Smooth muscle cell (in vitro differentiated cells): ENCODE measurements at regions not wholly inside any gene's neighbourhood (a gene's known extent, or its start where the extent isn't known, plus 50 kb on each side); places are given as distances from the start of the nearest gene placed in this dataset.

Source experiments
- DNase-seq: peaks from one replicate; lab custom pipeline; 2025; ENCODE audit not compliant: unreplicated experiment; lab: John Stamatoyannopoulos, UW
- H2AFZ ChIP-seq: fragments of 200-600 bp; sonication (generic); 2 replicates; pipeline ENCODE4 v1.6.0; 2016; ENCODE audit warnings: antibody characterized with exemption, low read depth, mild to moderate bottlenecking
- H3F3A ChIP-seq: fragments of 200-600 bp; sonication (generic); 2 replicates; pipeline ENCODE4 v1.6.0; 2017; ENCODE audit warnings: antibody characterized with exemption, low read depth
- H3K27ac ChIP-seq: fragments of 200-600 bp; sonication (generic); 2 replicates; pipeline ENCODE4 v1.5.1; 2016; ENCODE audit warnings: low read depth, mild to moderate bottlenecking
- H3K27me3 ChIP-seq: fragments of 200-600 bp; sonication (generic); 2 replicates; pipeline ENCODE4 v1.6.1; 2016; ENCODE audit warnings: low read depth, mild to moderate bottlenecking
- H3K36me3 ChIP-seq: fragments of 200-600 bp; sonication (generic); 2 replicates; pipeline ENCODE4 v1.5.1; 2016; ENCODE audit warnings: low read depth
- H3K4me1 ChIP-seq: fragments of 200-600 bp; sonication (generic); 2 replicates; pipeline ENCODE4 v1.5.1; 2016; ENCODE audit warnings: low read depth
- H3K4me2 ChIP-seq: fragments of 200-600 bp; sonication (generic); 2 replicates; pipeline ENCODE4 v1.6.0; 2016; ENCODE audit warnings: mild to moderate bottlenecking
- H3K4me3 ChIP-seq: fragments of 200-600 bp; sonication (generic); 2 replicates; pipeline ENCODE4 v1.5.1; 2016; ENCODE audit warnings: mild to moderate bottlenecking
- H3K79me2 ChIP-seq: fragments of 200-600 bp; sonication (generic); 2 replicates; pipeline ENCODE4 v1.6.0; 2016; ENCODE audit warnings: low read depth, mild to moderate bottlenecking
- H3K9ac ChIP-seq: fragments of 200-600 bp; sonication (generic); 2 replicates; pipeline ENCODE4 v1.6.0; 2016; ENCODE audit warnings: low read depth
- H3K9me3 ChIP-seq: fragments of 200-600 bp; sonication (generic); replicated peaks from 2 replicates; pipeline ENCODE4 v1.5.1; 2016; ENCODE audit warnings: low read depth
- H4K20me1 ChIP-seq: fragments of 200-600 bp; sonication (generic); 2 replicates; pipeline ENCODE4 v1.6.0; 2016; ENCODE audit warnings: low read depth
- WGBS: methylation state at CpG from one replicate; pipeline ENCODE4 v1.1.7; 2016; ENCODE audit warnings: low lambda C conversion rate; 5-methylcytosine and 5-hydroxymethylcytosine counted together
- TF ChIP-seq, protein P1 (sequence below): fragments of 200-600 bp; sonication (generic); IDR thresholded peaks from 2 replicates; pipeline ENCODE4 v1.5.1; 2017; ENCODE audit warnings: borderline replicate concordance, mild to moderate bottlenecking, antibody characterized with exemption; ENCODE audit not compliant: insufficient read depth, poor library complexity, severe bottlenecking

- H3K27ac ChIP-seq, result no peak overlapping the region
- no peaks in the 10 kb centered on the region for H4K20me1 ChIP-seq
- no peak overlapping the region for H3K4me3 ChIP-seq
- H3K27me3 ChIP-seq, result no peaks in the 10 kb centered on the region
- TF ChIP-seq, protein P1, sequence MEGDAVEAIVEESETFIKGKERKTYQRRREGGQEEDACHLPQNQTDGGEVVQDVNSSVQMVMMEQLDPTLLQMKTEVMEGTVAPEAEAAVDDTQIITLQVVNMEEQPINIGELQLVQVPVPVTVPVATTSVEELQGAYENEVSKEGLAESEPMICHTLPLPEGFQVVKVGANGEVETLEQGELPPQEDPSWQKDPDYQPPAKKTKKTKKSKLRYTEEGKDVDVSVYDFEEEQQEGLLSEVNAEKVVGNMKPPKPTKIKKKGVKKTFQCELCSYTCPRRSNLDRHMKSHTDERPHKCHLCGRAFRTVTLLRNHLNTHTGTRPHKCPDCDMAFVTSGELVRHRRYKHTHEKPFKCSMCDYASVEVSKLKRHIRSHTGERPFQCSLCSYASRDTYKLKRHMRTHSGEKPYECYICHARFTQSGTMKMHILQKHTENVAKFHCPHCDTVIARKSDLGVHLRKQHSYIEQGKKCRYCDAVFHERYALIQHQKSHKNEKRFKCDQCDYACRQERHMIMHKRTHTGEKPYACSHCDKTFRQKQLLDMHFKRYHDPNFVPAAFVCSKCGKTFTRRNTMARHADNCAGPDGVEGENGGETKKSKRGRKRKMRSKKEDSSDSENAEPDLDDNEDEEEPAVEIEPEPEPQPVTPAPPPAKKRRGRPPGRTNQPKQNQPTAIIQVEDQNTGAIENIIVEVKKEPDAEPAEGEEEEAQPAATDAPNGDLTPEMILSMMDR, result no peak
- no peak overlapping the region for H2AFZ ChIP-seq
- no peaks in the 10 kb centered on the region for H3K79me2 ChIP-seq
- 64% methylated on average over 2 of the region's 2 CpGs for WGBS
- H3K4me1 ChIP-seq, result no peaks in the 10 kb centered on the region
- no peaks in the 10 kb centered on the region for H3K9me3 ChIP-seq
- no peak overlapping the region for H3K9ac ChIP-seq
- H3K4me2 ChIP-seq, result no peak overlapping the region
- no peaks in the 10 kb centered on the region for H3K36me3 ChIP-seq
- H3F3A ChIP-seq, result no peaks in the 10 kb centered on the region
- no peak for DNase-seq
Measured at GRCh38 chr3:118505784-118506183, 528.9 kb downstream of the IGSF11 start.

DNA sequence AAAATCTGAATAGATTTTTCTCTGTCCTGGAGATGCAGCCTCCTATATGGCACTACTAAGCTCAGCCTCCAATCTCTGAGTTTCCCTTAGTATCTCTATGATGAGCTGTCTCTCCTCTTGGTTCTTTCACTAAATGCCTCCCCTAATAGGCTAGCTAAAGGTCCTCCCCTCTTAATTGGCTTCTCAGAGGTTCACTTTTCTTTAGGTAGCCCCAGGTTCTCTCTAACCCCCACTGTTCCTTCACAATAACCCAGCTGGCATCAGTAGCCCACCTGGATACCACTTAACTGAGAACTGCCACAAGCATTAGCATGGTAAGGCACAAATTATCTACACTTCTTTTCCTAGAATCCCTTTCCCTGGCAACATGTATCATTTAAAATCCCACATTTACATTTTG is 523.2 kb downstream of the IGSF11 start:
- Histone ChIP-seq H3K36me3 (no peaks in the 10 kb centered on the region), H3K4me2 (no peak overlapping the region), H3K9me3 (no peaks in the 10 kb centered on the region), H3K27me3 (no peaks in the 10 kb centered on the region), H3K9ac (no peak overlapping the region), H3K4me3 (no peak overlapping the region), H3K79me2 (no peaks in the 10 kb centered on the region), H2AFZ (no peak overlapping the region), H3F3A (no peaks in the 10 kb centered on the region), H3K4me1 (no peaks in the 10 kb centered on the region), H4K20me1 (no peaks in the 10 kb centered on the region), H3K27ac (no peak overlapping the region)
- no peak for DNase-seq
- TF ChIP-seq, protein P1, result no peak

DNA sequence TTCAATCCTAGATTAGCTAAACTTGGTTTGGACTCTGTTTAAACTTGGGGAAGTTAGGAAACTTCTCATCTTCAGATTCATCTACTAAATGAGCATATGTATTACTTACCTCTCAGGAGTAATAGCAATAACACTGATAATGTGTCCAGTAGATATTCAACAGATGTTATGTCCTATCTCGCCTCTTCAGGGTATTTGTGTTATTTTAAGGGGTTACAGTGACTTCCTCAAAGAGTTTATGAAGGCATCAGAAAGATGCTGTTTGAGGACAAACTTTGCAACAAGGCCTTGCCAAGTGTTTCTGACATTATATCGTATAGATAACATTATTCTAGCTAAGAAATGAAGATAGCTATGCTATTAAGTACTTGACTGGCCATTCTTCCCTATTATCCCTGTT is 522.3 kb downstream of the IGSF11 start:
- no peak overlapping the region for H3K4me3 ChIP-seq
- WGBS, result 74% methylated on average over 2 of the region's 2 CpGs
- H3K4me2 ChIP-seq, result no peak overlapping the region
- TF ChIP-seq, protein P1, result no peak
- no peak overlapping the region for H3K27ac ChIP-seq
- H4K20me1 ChIP-seq, result no peaks in the 10 kb centered on the region
- no peaks in the 10 kb centered on the region for H3K79me2 ChIP-seq
- H3K9me3 ChIP-seq, result no peaks in the 10 kb centered on the region
- no peaks in the 10 kb centered on the region for H3K4me1 ChIP-seq
- DNase-seq, result no peak
- H3K27me3 ChIP-seq, result no peaks in the 10 kb centered on the region
- no peaks in the 10 kb centered on the region for H3K36me3 ChIP-seq
- H3F3A ChIP-seq, result no peaks in the 10 kb centered on the region
- H2AFZ ChIP-seq, result no peak overlapping the region
- no peak overlapping the region for H3K9ac ChIP-seq

- no peak for DNase-seq
- no peaks in the 10 kb centered on the region for H3F3A ChIP-seq
- no peaks in the 10 kb centered on the region for H3K36me3 ChIP-seq
- H3K9ac ChIP-seq, result no peak overlapping the region
- no peaks in the 10 kb centered on the region for H4K20me1 ChIP-seq
- no peak overlapping the region for H3K27ac ChIP-seq
- 80% methylated on average over 3 of the region's 3 CpGs for WGBS
- no peak overlapping the region for H3K4me3 ChIP-seq
- no peaks in the 10 kb centered on the region for H3K4me1 ChIP-seq
- no peak overlapping the region for H2AFZ ChIP-seq
- no peaks in the 10 kb centered on the region for H3K9me3 ChIP-seq
- TF ChIP-seq, protein P1, result no peak
- no peak overlapping the region for H3K4me2 ChIP-seq
- H3K27me3 ChIP-seq, result no peaks in the 10 kb centered on the region
- H3K79me2 ChIP-seq, result no peaks in the 10 kb centered on the region
Measured at GRCh38 chr3:118525077-118525476, 509.6 kb downstream of the IGSF11 start.
